Neural cell (in vitro differentiated cells): ENCODE measurements at regions not wholly inside any gene's neighbourhood (a gene's known extent, or its start where the extent isn't known, plus 50 kb on each side); places are given as distances from the start of the nearest gene placed in this dataset.

Experiments used
- H2AFZ ChIP-seq: fragments of 200-600, 300-800 bp; sonication (generic), shearing (Covaris generic); 2 replicates; pipeline ENCODE4 v1.6.0; 2014; ENCODE audit warnings: low read depth, mild to moderate bottlenecking, antibody characterized with exemption, low read length, moderate library complexity
- H3F3A ChIP-seq: fragments of 200-600 bp; shearing (Covaris generic); 2 replicates; pipeline ENCODE4 v1.6.1; 2016; ENCODE audit warnings: mild to moderate bottlenecking, moderate library complexity, mixed read lengths, antibody characterized with exemption, low read length; ENCODE audit not compliant: insufficient read depth, poor library complexity, severe bottlenecking
- H3K27ac ChIP-seq: fragments of 200-600, 300-800 bp; sonication (generic), shearing (Covaris generic); 2 replicates; pipeline ENCODE4 v1.5.1; 2014; ENCODE audit warnings: mild to moderate bottlenecking, low read length, moderate library complexity
- H3K27me3 ChIP-seq: fragments of 300-800, 200-600 bp; sonication (generic), shearing (Covaris generic); 2 replicates; pipeline ENCODE4 v1.6.0; 2014; ENCODE audit warnings: mild to moderate bottlenecking, low read depth, low read length, moderate library complexity; ENCODE audit not compliant: insufficient read depth
- H3K36me3 ChIP-seq: fragments of 300-800, 200-600 bp; sonication (generic), shearing (Covaris generic); 2 replicates; pipeline ENCODE4 v1.5.1; 2014; ENCODE audit warnings: mild to moderate bottlenecking, antibody characterized with exemption, low read length, moderate library complexity; ENCODE audit not compliant: insufficient read depth
- H3K4me2 ChIP-seq: fragments of 300-800, 200-600 bp; sonication (generic), shearing (Covaris generic); 2 replicates; pipeline ENCODE4 v1.6.0; 2014; ENCODE audit warnings: mild to moderate bottlenecking, low read length
- H3K4me3 ChIP-seq: fragments of 300-800, 200-600 bp; sonication (generic), shearing (Covaris generic); 2 replicates; pipeline ENCODE4 v1.5.1; 2014; ENCODE audit warnings: mild to moderate bottlenecking, low read length, moderate library complexity
- H3K79me2 ChIP-seq: fragments of 200-600 bp; shearing (Covaris generic); replicated peaks from 2 replicates; pipeline ENCODE4 v1.6.0; 2014; ENCODE audit warnings: mild to moderate bottlenecking, low read length, moderate library complexity; ENCODE audit not compliant: insufficient read depth
- H3K9ac ChIP-seq: fragments of 300-800, 200-600 bp; sonication (generic), shearing (Covaris generic); 2 replicates; pipeline ENCODE4 v1.6.1; 2016; ENCODE audit warnings: mild to moderate bottlenecking, low read length, mixed read lengths
- H3K9me2 ChIP-seq: fragments of 200-600 bp; shearing (Covaris generic); 2 replicates; pipeline ENCODE4 v1.6.1; 2016; ENCODE audit warnings: mild to moderate bottlenecking, low read length, mixed read lengths; ENCODE audit not compliant: insufficient read depth
- H3K9me3 ChIP-seq: fragments of 200-600, 300-800 bp; sonication (generic), shearing (Covaris generic); 2 replicates; pipeline ENCODE4 v1.6.1; 2016; ENCODE audit warnings: mild to moderate bottlenecking, mixed run types, low read length, moderate library complexity, mixed read lengths
- H4K20me1 ChIP-seq: fragments of 200-600 bp; shearing (Covaris generic); 2 replicates; pipeline ENCODE4 v1.6.1; 2016; ENCODE audit warnings: mild to moderate bottlenecking, mixed run types; ENCODE audit not compliant: insufficient read depth
- CTCF ChIP-seq: fragments of 450-650 bp; IDR thresholded peaks from 2 replicates; pipeline ENCODE4 v1.5.1; 2014; ENCODE audit warnings: antibody characterized with exemption, mild to moderate bottlenecking, moderate library complexity; ENCODE audit not compliant: poor library complexity, severe bottlenecking
- EP300 ChIP-seq: fragments of 450-650 bp; conservative IDR thresholded peaks from 2 replicates; pipeline ENCODE4 v1.6.1; 2014; ENCODE audit warnings: antibody characterized with exemption, mild to moderate bottlenecking, moderate library complexity; ENCODE audit not compliant: poor library complexity, severe bottlenecking
- EZH2 ChIP-seq: fragments of 200-600, 300-800 bp; shearing (Covaris generic), sonication (generic); IDR thresholded peaks from 2 replicates; pipeline ENCODE4 v1.6.1; 2014; ENCODE audit warnings: antibody characterized with exemption, low read length, borderline replicate concordance, mild to moderate bottlenecking; ENCODE audit not compliant: insufficient read depth, poor library complexity, severe bottlenecking
- MXI1 ChIP-seq: fragments of 450-650 bp; conservative IDR thresholded peaks from 2 replicates; pipeline ENCODE4 v1.6.1; 2014; ENCODE audit warnings: antibody characterized with exemption, mild to moderate bottlenecking; ENCODE audit not compliant: poor library complexity, severe bottlenecking
- POLR2AphosphoS5 ChIP-seq: IDR thresholded peaks from 2 replicates; pipeline ENCODE4 v1.6.1; 2012
- RAD21 ChIP-seq: fragments of 450-650 bp; conservative IDR thresholded peaks from 2 replicates; pipeline ENCODE4 v1.6.1; 2014; ENCODE audit warnings: antibody characterized with exemption, mild to moderate bottlenecking, moderate library complexity
- SMC3 ChIP-seq: fragments of 450-650 bp; conservative IDR thresholded peaks from 2 replicates; pipeline ENCODE4 v1.6.1; 2014; ENCODE audit warnings: antibody characterized with exemption, mild to moderate bottlenecking, moderate library complexity; ENCODE audit not compliant: poor library complexity
- TAF1 ChIP-seq: IDR thresholded peaks from 2 replicates; pipeline ENCODE4 v1.6.1; 2012; ENCODE audit warnings: low read depth
- TF ChIP-seq, protein P1 (sequence below): IDR thresholded peaks from 2 replicates; pipeline ENCODE4 v1.6.1; 2012; ENCODE audit warnings: borderline replicate concordance

GRCh38 chr10:83633547-83633946, 505.8 kb upstream of the GHITM start:
- Histone ChIP-seq H3K9ac (no peak overlapping the region), H3K4me3 (no peak overlapping the region), H2AFZ (no peak overlapping the region), H3K4me2 (no peak overlapping the region), H4K20me1 (no peaks in the 10 kb centered on the region), H3K9me2 (no peaks in the 10 kb centered on the region), H3F3A (no peaks in the 10 kb centered on the region), H3K9me3 (no peaks in the 10 kb centered on the region), H3K79me2 (no peaks in the 10 kb centered on the region), H3K27ac (no peak overlapping the region), H3K27me3 (no peaks in the 10 kb centered on the region), H3K36me3 (no peaks in the 10 kb centered on the region)
- TF ChIP-seq, protein P1, sequence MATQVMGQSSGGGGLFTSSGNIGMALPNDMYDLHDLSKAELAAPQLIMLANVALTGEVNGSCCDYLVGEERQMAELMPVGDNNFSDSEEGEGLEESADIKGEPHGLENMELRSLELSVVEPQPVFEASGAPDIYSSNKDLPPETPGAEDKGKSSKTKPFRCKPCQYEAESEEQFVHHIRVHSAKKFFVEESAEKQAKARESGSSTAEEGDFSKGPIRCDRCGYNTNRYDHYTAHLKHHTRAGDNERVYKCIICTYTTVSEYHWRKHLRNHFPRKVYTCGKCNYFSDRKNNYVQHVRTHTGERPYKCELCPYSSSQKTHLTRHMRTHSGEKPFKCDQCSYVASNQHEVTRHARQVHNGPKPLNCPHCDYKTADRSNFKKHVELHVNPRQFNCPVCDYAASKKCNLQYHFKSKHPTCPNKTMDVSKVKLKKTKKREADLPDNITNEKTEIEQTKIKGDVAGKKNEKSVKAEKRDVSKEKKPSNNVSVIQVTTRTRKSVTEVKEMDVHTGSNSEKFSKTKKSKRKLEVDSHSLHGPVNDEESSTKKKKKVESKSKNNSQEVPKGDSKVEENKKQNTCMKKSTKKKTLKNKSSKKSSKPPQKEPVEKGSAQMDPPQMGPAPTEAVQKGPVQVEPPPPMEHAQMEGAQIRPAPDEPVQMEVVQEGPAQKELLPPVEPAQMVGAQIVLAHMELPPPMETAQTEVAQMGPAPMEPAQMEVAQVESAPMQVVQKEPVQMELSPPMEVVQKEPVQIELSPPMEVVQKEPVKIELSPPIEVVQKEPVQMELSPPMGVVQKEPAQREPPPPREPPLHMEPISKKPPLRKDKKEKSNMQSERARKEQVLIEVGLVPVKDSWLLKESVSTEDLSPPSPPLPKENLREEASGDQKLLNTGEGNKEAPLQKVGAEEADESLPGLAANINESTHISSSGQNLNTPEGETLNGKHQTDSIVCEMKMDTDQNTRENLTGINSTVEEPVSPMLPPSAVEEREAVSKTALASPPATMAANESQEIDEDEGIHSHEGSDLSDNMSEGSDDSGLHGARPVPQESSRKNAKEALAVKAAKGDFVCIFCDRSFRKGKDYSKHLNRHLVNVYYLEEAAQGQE, result no peak
- TF ChIP-seq MXI1 (no peak), EP300 (no peak), TAF1 (no peak), POLR2AphosphoS5 (no peak), EZH2 (no peak), SMC3 (no peak), RAD21 (no peak), CTCF (no peak)

- Histone ChIP-seq H3K9me3 (no peaks in the 10 kb centered on the region), H2AFZ (no peak overlapping the region), H4K20me1 (no peaks in the 10 kb centered on the region), H3K27ac (no peak overlapping the region), H3K9ac (no peak overlapping the region), H3K79me2 (no peaks in the 10 kb centered on the region), H3F3A (no peaks in the 10 kb centered on the region), H3K27me3 (no peaks in the 10 kb centered on the region), H3K36me3 (no peaks in the 10 kb centered on the region), H3K4me2 (no peak overlapping the region), H3K9me2 (no peaks in the 10 kb centered on the region), H3K4me3 (no peak overlapping the region)
- TF ChIP-seq EP300, result no peak
These were observed 502.5 kb upstream of the GHITM start for GRCh38 chr10:83636826-83637225.

GRCh38 chr10:83647526-83647925, 491.8 kb upstream of the GHITM start:
- Histone ChIP-seq H3K9me3 (no peaks in the 10 kb centered on the region), H3F3A (no peaks in the 10 kb centered on the region), H3K79me2 (no peaks in the 10 kb centered on the region), H3K4me2 (no peak overlapping the region), H3K27ac (no peak overlapping the region), H3K27me3 (no peaks in the 10 kb centered on the region), H4K20me1 (no peaks in the 10 kb centered on the region), H2AFZ (no peak overlapping the region), H3K9me2 (no peaks in the 10 kb centered on the region), H3K4me3 (no peak overlapping the region), H3K9ac (no peak overlapping the region), H3K36me3 (no peaks in the 10 kb centered on the region)
- TF ChIP-seq SMC3 (no peak), CTCF (no peak), MXI1 (no peak), POLR2AphosphoS5 (no peak), EZH2 (no peak), RAD21 (no peak), TAF1 (no peak), EP300 (no peak)
- TF ChIP-seq, protein P1, result no peak
